K562 (cell line): ENCODE measurements at regions not wholly inside any gene's neighbourhood (a gene's known extent, or its start where the extent isn't known, plus 50 kb on each side); places are given as distances from the start of the nearest gene placed in this dataset.

ENCODE experiments used
- CBX2 ChIP-seq: fragments of 200-600 bp; sonication (generic); IDR thresholded peaks from one replicate; pipeline ENCODE4 v1.6.1; 2012; ENCODE audit warnings: mild to moderate bottlenecking, low read length, inconsistent platforms; ENCODE audit not compliant: insufficient read depth, poor library complexity, severe bottlenecking
- HOXB6 ChIP-seq: fragments of 250-450 bp; sonication (Bioruptor Pico); IDR thresholded peaks from 2 replicates; pipeline ENCODE4 v1.5.1; 2022; ENCODE audit warnings: mild to moderate bottlenecking, borderline replicate concordance
- IRF2 ChIP-seq: sonication (generic); formaldehyde crosslinking; IDR thresholded peaks from 2 replicates; pipeline ENCODE4 v1.8.1; 2022; ENCODE audit warnings: mild to moderate bottlenecking, missing genetic modification reagents
- MECOM ChIP-seq: fragments of 250-450 bp; sonication (Bioruptor Pico); IDR thresholded peaks from 2 replicates; pipeline ENCODE4 v1.8.0; 2022; ENCODE audit warnings: inconsistent platforms
- MEF2D ChIP-seq: conservative IDR thresholded peaks from 2 replicates; pipeline ENCODE4 v1.6.1; 2016; ENCODE audit warnings: low read depth, missing genetic modification characterization, missing compliant biosample characterization
- NRF1 ChIP-seq, 2 experiments: fragments of 450-650 bp; IDR thresholded peaks in 1 of 2; conservative IDR thresholded peaks in 1 of 2; 2 replicates each; pipeline ENCODE4 v1.6.1; 2014; ENCODE audit warnings: mild to moderate bottlenecking in 2 of 2
- POLR2AphosphoS5 ChIP-seq: IDR thresholded peaks from 2 replicates; pipeline ENCODE4 v1.6.1; 2011; ENCODE audit warnings: mild to moderate bottlenecking, low read depth, low read length, moderate library complexity; ENCODE audit not compliant: control insufficient read depth, insufficient read depth
- TFE3 ChIP-seq: fragments of 450-650 bp; formaldehyde crosslinking; IDR thresholded peaks from 2 replicates; pipeline ENCODE4 v1.4.0; 2020; ENCODE audit warnings: mild to moderate bottlenecking, mixed read lengths
- ZNF274 ChIP-seq: IDR thresholded peaks from 2 replicates; pipeline ENCODE4 v1.6.1; 2011; ENCODE audit warnings: low read depth, mild to moderate bottlenecking, low read length, moderate library complexity, borderline replicate concordance
- ZNF318 ChIP-seq, 2 experiments: fragments of 450-650 bp; IDR thresholded peaks; 2 replicates each; pipeline ENCODE4 v1.6.1; 2016; ENCODE audit warnings: mild to moderate bottlenecking in 2 of 2, borderline replicate concordance in 1 of 2, low read depth in 1 of 2, moderate library complexity in 1 of 2
- TF ChIP-seq, protein P1 (sequence below), 2 experiments: IDR thresholded peaks; 2 replicates each; pipeline ENCODE4 v1.6.1; 2011; ENCODE audit warnings: borderline replicate concordance in 1 of 2, control low read depth in 1 of 2, low read depth in 1 of 2, low read length in 1 of 2, mild to moderate bottlenecking in 1 of 2, mixed read lengths in 1 of 2, moderate library complexity in 1 of 2; ENCODE audit not compliant: insufficient read depth in 1 of 2, insufficient read length in 1 of 2, poor library complexity in 1 of 2, severe bottlenecking in 1 of 2; ENCODE audit errors: extremely low read depth in 1 of 2
- TF ChIP-seq, protein P2 (sequence below), 3 experiments: IDR thresholded peaks in 2 of 3; conservative IDR thresholded peaks in 1 of 3; 2 replicates each; pipeline ENCODE4 v1.5.1; 2011 to 2012; ENCODE audit warnings: low read length in 3 of 3, mild to moderate bottlenecking in 3 of 3, control low read depth in 2 of 3, improper control_type of control experiment in 1 of 3, inconsistent platforms in 1 of 3, low read depth in 1 of 3, mixed read lengths in 1 of 3, moderate library complexity in 1 of 3; ENCODE audit not compliant: insufficient read depth in 2 of 3

DNA sequence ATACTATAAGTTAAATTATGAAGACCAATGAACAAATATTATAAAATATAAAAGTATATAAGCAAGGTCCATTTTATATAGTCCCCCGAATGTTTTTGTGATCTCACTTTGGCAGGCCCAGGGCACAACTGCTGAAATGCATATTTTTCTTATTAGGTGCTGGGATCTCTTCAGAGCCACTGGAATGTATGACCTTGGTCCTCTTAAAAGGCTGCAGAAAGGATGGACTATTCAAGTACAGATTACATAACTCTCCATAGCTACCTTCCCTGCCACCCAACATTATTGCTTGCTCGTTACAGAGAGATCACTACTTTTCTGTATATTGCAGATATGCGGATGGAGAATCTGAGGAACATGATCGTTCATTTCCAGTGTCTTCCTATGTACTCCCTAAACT lies 925.6 kb upstream of the CELF4 start:
- no peak for TF ChIP-seq NRF1 (conservative IDR thresholded peaks at IDR 0.05 in 1 of 2, IDR thresholded peaks at IDR 0.05 in 1 of 2)
- no peak for TF ChIP-seq ZNF318 (IDR thresholded peaks at IDR 0.05; ENCODE audit: borderline replicate concordance in 1 of 2, low read depth in 1 of 2)
- TF ChIP-seq, protein P1, sequence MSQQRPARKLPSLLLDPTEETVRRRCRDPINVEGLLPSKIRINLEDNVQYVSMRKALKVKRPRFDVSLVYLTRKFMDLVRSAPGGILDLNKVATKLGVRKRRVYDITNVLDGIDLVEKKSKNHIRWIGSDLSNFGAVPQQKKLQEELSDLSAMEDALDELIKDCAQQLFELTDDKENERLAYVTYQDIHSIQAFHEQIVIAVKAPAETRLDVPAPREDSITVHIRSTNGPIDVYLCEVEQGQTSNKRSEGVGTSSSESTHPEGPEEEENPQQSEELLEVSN (IDR thresholded peaks at IDR 0.05; ENCODE audit: borderline replicate concordance in 1 of 2, extremely low read depth in 1 of 2, insufficient read depth in 1 of 2, insufficient read length in 1 of 2, low read depth in 1 of 2, low read length in 1 of 2, poor library complexity in 1 of 2, severe bottlenecking in 1 of 2): no peak
- no peak for TF ChIP-seq MEF2D
- no peak for TF ChIP-seq TFE3 (CRISPR knock-in tag)
- no peak for TF ChIP-seq CBX2
- no peak for TF ChIP-seq MECOM (CRISPR knock-in tag)
- TF ChIP-seq IRF2 (CRISPR knock-in tag): no peak
- no peak for TF ChIP-seq POLR2AphosphoS5
- no peak for TF ChIP-seq ZNF274
- TF ChIP-seq HOXB6 (CRISPR knock-in tag): no peak
- TF ChIP-seq, protein P2, sequence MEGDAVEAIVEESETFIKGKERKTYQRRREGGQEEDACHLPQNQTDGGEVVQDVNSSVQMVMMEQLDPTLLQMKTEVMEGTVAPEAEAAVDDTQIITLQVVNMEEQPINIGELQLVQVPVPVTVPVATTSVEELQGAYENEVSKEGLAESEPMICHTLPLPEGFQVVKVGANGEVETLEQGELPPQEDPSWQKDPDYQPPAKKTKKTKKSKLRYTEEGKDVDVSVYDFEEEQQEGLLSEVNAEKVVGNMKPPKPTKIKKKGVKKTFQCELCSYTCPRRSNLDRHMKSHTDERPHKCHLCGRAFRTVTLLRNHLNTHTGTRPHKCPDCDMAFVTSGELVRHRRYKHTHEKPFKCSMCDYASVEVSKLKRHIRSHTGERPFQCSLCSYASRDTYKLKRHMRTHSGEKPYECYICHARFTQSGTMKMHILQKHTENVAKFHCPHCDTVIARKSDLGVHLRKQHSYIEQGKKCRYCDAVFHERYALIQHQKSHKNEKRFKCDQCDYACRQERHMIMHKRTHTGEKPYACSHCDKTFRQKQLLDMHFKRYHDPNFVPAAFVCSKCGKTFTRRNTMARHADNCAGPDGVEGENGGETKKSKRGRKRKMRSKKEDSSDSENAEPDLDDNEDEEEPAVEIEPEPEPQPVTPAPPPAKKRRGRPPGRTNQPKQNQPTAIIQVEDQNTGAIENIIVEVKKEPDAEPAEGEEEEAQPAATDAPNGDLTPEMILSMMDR (IDR thresholded peaks at IDR 0.05 in 2 of 3, conservative IDR thresholded peaks at IDR 0.05 in 1 of 3; ENCODE audit: insufficient read depth in 2 of 3, low read depth in 1 of 3, low read length in 3 of 3): no peak
